ENCODE measurements at regions not wholly inside any gene's neighbourhood (a gene's known extent, or its start where the extent isn't known, plus 50 kb on each side); places are given as distances from the start of the nearest gene placed in this dataset.

DNA sequence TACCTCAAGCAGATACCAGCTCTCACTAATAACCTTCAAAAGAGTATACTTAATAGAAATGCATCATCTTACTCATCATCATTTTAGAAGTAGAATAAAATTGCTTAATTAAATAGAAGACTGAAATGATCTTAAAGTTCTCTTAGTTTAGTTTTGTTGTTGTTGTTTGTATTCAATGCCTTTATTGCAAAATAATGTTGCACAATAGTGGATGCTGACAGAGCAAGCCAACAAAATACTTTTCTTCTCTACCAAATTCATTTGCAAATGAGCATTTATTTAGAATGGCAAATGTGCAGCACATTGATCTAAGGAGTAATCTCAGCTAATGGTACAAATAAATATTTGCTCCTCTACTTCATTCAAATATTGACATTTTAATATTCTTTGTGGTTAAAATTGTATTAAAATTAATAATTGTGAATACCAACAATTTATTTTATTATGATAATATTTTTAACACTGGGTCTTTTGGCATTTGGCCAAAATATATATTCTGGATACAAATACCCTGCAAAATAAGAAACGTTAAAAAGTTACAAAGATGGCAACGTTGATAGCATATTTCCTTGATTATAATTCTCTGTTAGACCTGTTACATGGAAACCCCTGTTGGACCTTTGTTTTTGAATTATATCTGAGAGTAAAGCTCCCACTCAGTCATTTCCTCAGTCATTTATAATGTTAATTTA is 496.1 kb downstream of the RERGL start:
- Histone ChIP-seq H3K9me3 (no peaks in the 10 kb centered on the region), H3K36me3 (no peaks in the 10 kb centered on the region), H3K4me3 (no peak overlapping the region), H3K27me3 (no peaks in the 10 kb centered on the region), H3K4me1 (ENCODE audit: insufficient read depth) (no peaks in the 10 kb centered on the region), H3K27ac (no peak overlapping the region)
- no peak for DNase-seq
- 63 to 71% (median 70%) methylated on average over 2 of the region's 2 CpGs for WGBS, 3 donors
- intact Hi-C loops (cut with DNase I), result no loop called here
- TF ChIP-seq, protein P1, sequence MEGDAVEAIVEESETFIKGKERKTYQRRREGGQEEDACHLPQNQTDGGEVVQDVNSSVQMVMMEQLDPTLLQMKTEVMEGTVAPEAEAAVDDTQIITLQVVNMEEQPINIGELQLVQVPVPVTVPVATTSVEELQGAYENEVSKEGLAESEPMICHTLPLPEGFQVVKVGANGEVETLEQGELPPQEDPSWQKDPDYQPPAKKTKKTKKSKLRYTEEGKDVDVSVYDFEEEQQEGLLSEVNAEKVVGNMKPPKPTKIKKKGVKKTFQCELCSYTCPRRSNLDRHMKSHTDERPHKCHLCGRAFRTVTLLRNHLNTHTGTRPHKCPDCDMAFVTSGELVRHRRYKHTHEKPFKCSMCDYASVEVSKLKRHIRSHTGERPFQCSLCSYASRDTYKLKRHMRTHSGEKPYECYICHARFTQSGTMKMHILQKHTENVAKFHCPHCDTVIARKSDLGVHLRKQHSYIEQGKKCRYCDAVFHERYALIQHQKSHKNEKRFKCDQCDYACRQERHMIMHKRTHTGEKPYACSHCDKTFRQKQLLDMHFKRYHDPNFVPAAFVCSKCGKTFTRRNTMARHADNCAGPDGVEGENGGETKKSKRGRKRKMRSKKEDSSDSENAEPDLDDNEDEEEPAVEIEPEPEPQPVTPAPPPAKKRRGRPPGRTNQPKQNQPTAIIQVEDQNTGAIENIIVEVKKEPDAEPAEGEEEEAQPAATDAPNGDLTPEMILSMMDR (IDR thresholded peaks at IDR 0.05), result no peak
- TF ChIP-seq POLR2A (IDR thresholded peaks at IDR 0.05), result no peak
- no peak for TF ChIP-seq EP300 (IDR thresholded peaks at IDR 0.05)

- H3K9me3 ChIP-seq, result no peaks in the 10 kb centered on the region
- TF ChIP-seq EP300 (IDR thresholded peaks at IDR 0.05), result no peak
- TF ChIP-seq, protein P1 (IDR thresholded peaks at IDR 0.05), result no peak
- no peak for TF ChIP-seq POLR2A (IDR thresholded peaks at IDR 0.05)
- no peaks in the 10 kb centered on the region for H3K36me3 ChIP-seq
- no peaks in the 10 kb centered on the region for H3K27me3 ChIP-seq
- 76 to 88% (median 81%) methylated on average over 4 of the region's 4 CpGs for WGBS, 3 donors
- no peak overlapping the region for H3K27ac ChIP-seq
- no peak for DNase-seq
- intact Hi-C loops (cut with DNase I), result no loop called here
- H3K4me1 ChIP-seq (ENCODE audit: insufficient read depth), result no peaks in the 10 kb centered on the region
- no peak overlapping the region for H3K4me3 ChIP-seq
These were observed 497.5 kb downstream of the RERGL start for GRCh38 chr12:17592472-17592871.

GRCh38 chr12:17591005-17591681 is 498.9 kb downstream of the RERGL start:
- H3K36me3 ChIP-seq, result no peaks in the 10 kb centered on the region
- H3K27me3 ChIP-seq, result no peaks in the 10 kb centered on the region
- TF ChIP-seq EP300 (IDR thresholded peaks at IDR 0.05) (no peak), POLR2A (IDR thresholded peaks at IDR 0.05) (no peak)
- TF ChIP-seq, protein P1 (IDR thresholded peaks at IDR 0.05), result no peak
- no peaks in the 10 kb centered on the region for H3K4me1 ChIP-seq (ENCODE audit: insufficient read depth)
- H3K4me3 ChIP-seq, result no peak overlapping the region
- DNase-seq, result no peak
- H3K9me3 ChIP-seq, result no peaks in the 10 kb centered on the region
- intact Hi-C loops (cut with DNase I), result no loop called here
- no peak overlapping the region for H3K27ac ChIP-seq
- WGBS, 3 donors, result 88 to 92% (median 89%) methylated on average over 4 of the region's 4 CpGs

DNA sequence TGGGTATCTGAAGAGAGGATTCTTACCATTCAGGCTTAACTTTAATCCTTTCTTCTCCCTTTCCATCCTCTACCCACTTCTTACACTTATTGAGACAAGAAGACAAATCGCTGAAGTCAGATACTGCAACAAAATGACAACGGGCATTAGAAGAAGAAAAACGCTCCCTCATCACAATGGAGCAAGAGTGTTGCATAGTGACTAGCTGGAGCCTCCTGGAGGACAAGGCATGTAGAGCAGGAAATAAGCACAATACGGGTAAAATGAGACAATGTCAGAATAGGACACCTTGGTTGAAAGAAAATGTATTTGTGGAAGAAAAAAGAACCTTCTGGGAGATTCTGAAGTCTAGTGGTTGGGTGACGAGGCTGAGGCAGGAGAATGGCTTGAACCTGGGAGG is 501.0 kb downstream of the RERGL start:
- no peaks in the 10 kb centered on the region for H3K36me3 ChIP-seq
- TF ChIP-seq EP300 (IDR thresholded peaks at IDR 0.05), result no peak
- no peak overlapping the region for H3K4me3 ChIP-seq
- intact Hi-C loops (cut with DNase I), result no loop called here
- H3K9me3 ChIP-seq, result no peaks in the 10 kb centered on the region
- H3K27me3 ChIP-seq, result no peaks in the 10 kb centered on the region
- DNase-seq, result no peak
- H3K27ac ChIP-seq, result no peak overlapping the region
- WGBS, 3 donors, result 60 to 65% (median 64%) methylated on average over 5 of the region's 5 CpGs
- no peaks in the 10 kb centered on the region for H3K4me1 ChIP-seq (ENCODE audit: insufficient read depth)
